ENCODE measurements at regions not wholly inside any gene's neighbourhood (a gene's known extent, or its start where the extent isn't known, plus 50 kb on each side); places are given as distances from the start of the nearest gene placed in this dataset.

- H3K18ac ChIP-seq (ENCODE audit: extremely low read depth, low read length) = no peak overlapping the region
- POLR2A ChIA-PET (ENCODE audit: partially characterized antibody) = no interaction called here
- no peak overlapping the region for H2BK12ac ChIP-seq (ENCODE audit: low read depth, low read length)
- TF ChIP-seq TCF12 (IDR thresholded peaks at IDR 0.05; ENCODE audit: low read depth, low read length) (no peak), PHF8 (conservative IDR thresholded peaks at IDR 0.05; ENCODE audit: low read depth, low read length) (no peak), CEBPB (IDR thresholded peaks at IDR 0.05; ENCODE audit: low read depth, low read length) (no peak), USF2 (IDR thresholded peaks at IDR 0.05; ENCODE audit: low read length) (no peak), NANOG (IDR thresholded peaks at IDR 0.05; ENCODE audit: insufficient read depth, low read depth, low read length, poor library complexity, severe bottlenecking) (no peak), GTF2F1 (IDR thresholded peaks at IDR 0.05; ENCODE audit: borderline replicate concordance, low read depth, low read length) (no peak), BACH1 (IDR thresholded peaks at IDR 0.05; ENCODE audit: low read length) (no peak), BRCA1 (IDR thresholded peaks at IDR 0.05; ENCODE audit: low read depth, low read length) (no peak), SIN3A (conservative IDR thresholded peaks at IDR 0.05 in 1 of 2, IDR thresholded peaks at IDR 0.05 in 1 of 2; ENCODE audit: low read depth in 1 of 2, low read length in 2 of 2) (no peak), RNF2 (IDR thresholded peaks at IDR 0.05; ENCODE audit: borderline replicate concordance, low read depth, low read length, missing control alignments, poor library complexity, severe bottlenecking) (no peak), SRF (IDR thresholded peaks at IDR 0.05; ENCODE audit: low read depth, low read length) (no peak), CREB1 (IDR thresholded peaks at IDR 0.05) (no peak), CBX5 (IDR thresholded peaks at IDR 0.05; ENCODE audit: low read depth, low read length) (no peak), SIRT6 (IDR thresholded peaks at IDR 0.05; ENCODE audit: low read length) (no peak), SIX5 (IDR thresholded peaks at IDR 0.05; ENCODE audit: low read depth, low read length) (no peak)
These were observed 638.7 kb downstream of the DHX35 start for GRCh38 chr20:39600871-39601270.

More at GRCh38 chr20:39600871-39601270, 638.7 kb downstream of the DHX35 start:
- H4K91ac ChIP-seq (replicated peaks; ENCODE audit: insufficient read length, low read length) = no peak overlapping the region
- H3K4me3 ChIP-seq (ENCODE audit: extremely low read depth in 1 of 4, insufficient read depth in 2 of 4, low read depth in 3 of 4, low read length in 4 of 4) = no peak overlapping the region
- H4K5ac ChIP-seq (ENCODE audit: insufficient read length, low read depth, low read length) = no peak overlapping the region
- FAIRE-seq (no peak), DNase-seq (ENCODE audit: low read depth in 1 of 2, low spot score in 2 of 2) (no peak)
- no peaks in the 10 kb centered on the region; the same call in 1 of the 2 replicates for H3K23me2 ChIP-seq (ENCODE audit: low read depth, low read length)
- H3K79me2 ChIP-seq (ENCODE audit: control insufficient read depth in 1 of 2, insufficient read depth in 2 of 2, low read length in 2 of 2) = no peaks in the 10 kb centered on the region
- WGBS, 2 experiments (ENCODE audit: extremely low coverage in 1 of 2, insufficient coverage in 1 of 2, insufficient read length in 1 of 2, insufficient replicate concordance in 2 of 2, low coverage in 1 of 2, low lambda C conversion rate in 2 of 2, missing lambda C conversion rate in 1 of 2) = 89% methylated on average over 3 of the region's 3 CpGs; no CpG with 5 or more reads in 1 of the 2 experiments
- H3K23ac ChIP-seq (ENCODE audit: insufficient read length) = no peak overlapping the region
- H3K36me3 ChIP-seq (ENCODE audit: control insufficient read depth in 2 of 4, insufficient read depth in 4 of 4, low read length in 3 of 4) = no peaks in the 10 kb centered on the region
- no peaks in the 10 kb centered on the region for H3K27me3 ChIP-seq (replicated peaks in 1 of 4; ENCODE audit: control insufficient read depth in 3 of 4, extremely low read depth in 1 of 4, insufficient read depth in 3 of 4, low read length in 3 of 4)
- CTCF ChIA-PET (ENCODE audit: partially characterized antibody) = no interaction called here
- no peak overlapping the region for H3K4ac ChIP-seq (replicated peaks; ENCODE audit: insufficient read length, low read depth, low read length)
- H2BK5ac ChIP-seq (ENCODE audit: low read depth, low read length) = no peak overlapping the region
- no peak overlapping the region for H2BK120ac ChIP-seq (replicated peaks; ENCODE audit: low read depth, low read length)
- H3K4me1 ChIP-seq (replicated peaks in 1 of 4; ENCODE audit: control insufficient read depth in 3 of 4, insufficient read depth in 4 of 4, low read length in 3 of 4) = no peaks in the 10 kb centered on the region
- H3K4me2 ChIP-seq (ENCODE audit: insufficient read depth in 1 of 2, low read depth in 2 of 2, low read length in 2 of 2) = no peak overlapping the region
- H2AK5ac ChIP-seq (ENCODE audit: low read depth, low read length) = no peak overlapping the region
- no peak overlapping the region for H3K14ac ChIP-seq (ENCODE audit: insufficient read length)
- H3K56ac ChIP-seq (replicated peaks; ENCODE audit: insufficient read length, low read depth, low read length) = no peak overlapping the region
- H4K8ac ChIP-seq (ENCODE audit: extremely low read depth, insufficient read depth, low read length) = no peak overlapping the region
- H2BK20ac ChIP-seq (ENCODE audit: low read length) = no peak overlapping the region
- H3K27ac ChIP-seq (ENCODE audit: low read depth, low read length) = no peak overlapping the region
- H3K79me1 ChIP-seq (ENCODE audit: low read depth, low read length) = no peaks in the 10 kb centered on the region
- no peak overlapping the region for H2AFZ ChIP-seq (ENCODE audit: low read length)
- no peak overlapping the region for H3K9ac ChIP-seq (replicated peaks in 1 of 4; ENCODE audit: extremely low read depth in 1 of 4, low read depth in 3 of 4, low read length in 3 of 4)
- no peak overlapping the region for H2BK15ac ChIP-seq (ENCODE audit: low read length)
- no peaks in the 10 kb centered on the region for H4K20me1 ChIP-seq (replicated peaks in 1 of 2; ENCODE audit: control insufficient read depth in 1 of 2, insufficient read depth in 2 of 2, low read length in 2 of 2)
- H3K9me3 ChIP-seq (ENCODE audit: insufficient read depth in 2 of 2, low read depth in 1 of 2, low read length in 1 of 2) = no peaks in the 10 kb centered on the region
